ENCODE measurements at regions not wholly inside any gene's neighbourhood (a gene's known extent, or its start where the extent isn't known, plus 50 kb on each side); places are given as distances from the start of the nearest gene placed in this dataset.

DNA sequence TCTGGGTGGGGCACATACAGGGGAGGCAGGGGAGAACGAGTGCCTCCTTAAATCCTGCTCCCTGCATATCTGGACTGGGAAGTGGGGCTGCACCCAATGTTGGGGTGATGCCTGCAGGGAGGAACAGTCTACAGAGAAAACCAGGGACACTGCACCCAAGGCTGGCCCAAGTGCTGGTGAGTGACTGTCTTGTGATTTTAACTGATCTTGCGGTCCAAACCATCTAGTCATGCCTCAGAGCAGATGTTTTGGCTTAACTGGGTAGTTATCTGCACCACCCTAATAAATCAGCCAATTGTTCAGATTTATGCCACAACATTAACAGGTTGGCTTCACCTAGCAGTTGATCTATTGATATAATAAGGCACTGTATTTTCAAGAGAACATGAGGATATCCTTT lies 219.2 kb upstream of the IRS2 start:
- Histone ChIP-seq H3K4me1 (peaks cover 25% of the 10 kb centered on the region), H3K9me3 (0 out of 2 replicates have a peak, but pooled peaks cover 3% of the 10 kb centered on the region), H3K4me3 (ENCODE audit: low read depth, low read length) (no peak overlapping the region), H3K27me3 (replicated peaks; ENCODE audit: control insufficient read depth, insufficient read depth, low read length) (no peaks in the 10 kb centered on the region), H3K36me3 (ENCODE audit: control insufficient read depth, insufficient read depth, low read length) (no peaks in the 10 kb centered on the region)
- BruUV-seq (replicated peaks): no TSS peak
- no peak for DNase-seq
- H3K4me3 Mint-ChIP-seq (ENCODE audit: unreplicated experiment): no peak overlapping the region
- ChIA-PET CTCF (no interaction called here), POLR2A (no interaction called here)
- intact Hi-C loops (cut with micrococcal nuclease; ENCODE audit: unreplicated experiment): no loop called here
- no peaks in the 10 kb centered on the region for H3K27me3 Mint-ChIP-seq (ENCODE audit: insufficient read depth, unreplicated experiment)
- TF ChIP-seq, protein P1, sequence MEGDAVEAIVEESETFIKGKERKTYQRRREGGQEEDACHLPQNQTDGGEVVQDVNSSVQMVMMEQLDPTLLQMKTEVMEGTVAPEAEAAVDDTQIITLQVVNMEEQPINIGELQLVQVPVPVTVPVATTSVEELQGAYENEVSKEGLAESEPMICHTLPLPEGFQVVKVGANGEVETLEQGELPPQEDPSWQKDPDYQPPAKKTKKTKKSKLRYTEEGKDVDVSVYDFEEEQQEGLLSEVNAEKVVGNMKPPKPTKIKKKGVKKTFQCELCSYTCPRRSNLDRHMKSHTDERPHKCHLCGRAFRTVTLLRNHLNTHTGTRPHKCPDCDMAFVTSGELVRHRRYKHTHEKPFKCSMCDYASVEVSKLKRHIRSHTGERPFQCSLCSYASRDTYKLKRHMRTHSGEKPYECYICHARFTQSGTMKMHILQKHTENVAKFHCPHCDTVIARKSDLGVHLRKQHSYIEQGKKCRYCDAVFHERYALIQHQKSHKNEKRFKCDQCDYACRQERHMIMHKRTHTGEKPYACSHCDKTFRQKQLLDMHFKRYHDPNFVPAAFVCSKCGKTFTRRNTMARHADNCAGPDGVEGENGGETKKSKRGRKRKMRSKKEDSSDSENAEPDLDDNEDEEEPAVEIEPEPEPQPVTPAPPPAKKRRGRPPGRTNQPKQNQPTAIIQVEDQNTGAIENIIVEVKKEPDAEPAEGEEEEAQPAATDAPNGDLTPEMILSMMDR (IDR thresholded peaks at IDR 0.05; ENCODE audit: insufficient read depth in 1 of 2, low read depth in 1 of 2, low read length in 1 of 2, severe bottlenecking in 1 of 2, unreplicated experiment in 1 of 2): no peak
- H3K27ac Mint-ChIP-seq (ENCODE audit: unreplicated experiment): no peak overlapping the region
- peaks cover 13% of the 10 kb centered on the region for H3K4me1 Mint-ChIP-seq (ENCODE audit: low read depth, unreplicated experiment)
- peaks cover 9% of the 10 kb centered on the region for H3K9me3 Mint-ChIP-seq (ENCODE audit: unreplicated experiment)
- no peaks in the 10 kb centered on the region for H3K36me3 Mint-ChIP-seq (ENCODE audit: insufficient read depth, unreplicated experiment)

DNA sequence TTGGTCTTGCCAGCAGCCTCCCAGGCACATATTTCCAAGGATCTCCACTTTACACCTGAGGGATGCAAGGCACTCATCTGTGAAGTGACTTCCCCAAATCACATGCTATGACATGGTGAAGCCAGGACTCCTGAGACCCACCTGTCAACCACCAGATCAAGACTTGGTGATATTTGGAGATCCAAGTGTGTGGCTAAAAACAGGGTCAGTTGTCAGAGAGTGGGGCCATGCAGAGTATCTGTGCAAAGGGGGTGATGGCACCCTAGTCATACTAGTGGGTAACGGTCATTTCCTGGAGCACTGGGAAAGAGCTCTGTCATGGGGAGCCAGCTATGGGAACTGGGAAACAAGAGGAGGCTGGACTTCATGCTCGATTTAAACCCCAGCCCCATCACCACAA lies 218.4 kb upstream of the IRS2 start:
- Mint-ChIP-seq H3K27ac (ENCODE audit: unreplicated experiment) (no peak overlapping the region), H3K27me3 (ENCODE audit: insufficient read depth, unreplicated experiment) (no peaks in the 10 kb centered on the region), H3K4me1 (ENCODE audit: low read depth, unreplicated experiment) (peaks cover 21% of the 10 kb centered on the region), H3K4me3 (ENCODE audit: unreplicated experiment) (no peak overlapping the region), H3K36me3 (ENCODE audit: insufficient read depth, unreplicated experiment) (no peaks in the 10 kb centered on the region), H3K9me3 (ENCODE audit: unreplicated experiment) (peaks cover 9% of the 10 kb centered on the region)
- ChIA-PET CTCF (no interaction called here), POLR2A (no interaction called here)
- H3K36me3 ChIP-seq (ENCODE audit: control insufficient read depth, insufficient read depth, low read length): no peaks in the 10 kb centered on the region
- DNase-seq: no peak
- BruUV-seq (replicated peaks): no TSS peak
- H3K27me3 ChIP-seq (replicated peaks; ENCODE audit: control insufficient read depth, insufficient read depth, low read length): no peaks in the 10 kb centered on the region
- TF ChIP-seq, protein P1 (IDR thresholded peaks at IDR 0.05; ENCODE audit: insufficient read depth in 1 of 2, low read depth in 1 of 2, low read length in 1 of 2, severe bottlenecking in 1 of 2, unreplicated experiment in 1 of 2): no peak
- intact Hi-C loops (cut with micrococcal nuclease; ENCODE audit: unreplicated experiment): no loop called here
- no peak overlapping the region for H3K4me3 ChIP-seq (ENCODE audit: low read depth, low read length)
- 0 out of 2 replicates have a peak, but pooled peaks cover 3% of the 10 kb centered on the region for H3K9me3 ChIP-seq
- peaks cover 31% of the 10 kb centered on the region for H3K4me1 ChIP-seq

- Mint-ChIP-seq H3K4me1 (ENCODE audit: low read depth, unreplicated experiment) (peaks cover 43% of the 10 kb centered on the region), H3K4me3 (ENCODE audit: unreplicated experiment) (no peak overlapping the region), H3K9me3 (ENCODE audit: unreplicated experiment) (peaks cover 9% of the 10 kb centered on the region), H3K36me3 (ENCODE audit: insufficient read depth, unreplicated experiment) (no peaks in the 10 kb centered on the region), H3K27me3 (ENCODE audit: insufficient read depth, unreplicated experiment) (no peaks in the 10 kb centered on the region), H3K27ac (ENCODE audit: unreplicated experiment) (peak overlapping the region; percentile 8)
- TF ChIP-seq, protein P1 (IDR thresholded peaks at IDR 0.05; ENCODE audit: insufficient read depth in 1 of 2, low read depth in 1 of 2, low read length in 1 of 2, severe bottlenecking in 1 of 2, unreplicated experiment in 1 of 2): no peak
- Histone ChIP-seq H3K4me1 (peaks cover 42% of the 10 kb centered on the region), H3K9me3 (no peaks in the 10 kb centered on the region), H3K36me3 (ENCODE audit: control insufficient read depth, insufficient read depth, low read length) (no peaks in the 10 kb centered on the region), H3K4me3 (ENCODE audit: low read depth, low read length) (no peak overlapping the region), H3K27me3 (replicated peaks; ENCODE audit: control insufficient read depth, insufficient read depth, low read length) (no peaks in the 10 kb centered on the region)
- BruUV-seq (replicated peaks): no TSS peak
- ChIA-PET POLR2A (no interaction called here), CTCF (no interaction called here)
- DNase-seq: no peak
- intact Hi-C loops (cut with micrococcal nuclease; ENCODE audit: unreplicated experiment): no loop called here
Measured at GRCh38 chr13:110001670-110002275, 215.4 kb upstream of the IRS2 start.
